Kidney (tissue), 13 donors: ENCODE measurements at regions not wholly inside any gene's neighbourhood (a gene's known extent, or its start where the extent isn't known, plus 50 kb on each side); places are given as distances from the start of the nearest gene placed in this dataset.
A peak's percentile ranks its signal among the peaks of the same experiment; 100 is the strongest.

ENCODE experiments used
- DNase-seq, 5 donors: peaks; one replicate each; pipeline ENCODE4 v3.0.0-alpha.2; 2013 to 2020
- FAIRE-seq: peaks from 2 replicates; lab custom pipeline; 2012; peaks lifted over from hg19 to GRCh38; lab: Jason Lieb, UNC
- H3K27ac ChIP-seq, 2 donors: one replicate each; pipeline ENCODE4 v1.7.0; 2013; ENCODE audit warnings: low read depth in 2 of 2, low read length in 2 of 2, inconsistent platforms in 1 of 2
- H3K27me3 ChIP-seq: one replicate; pipeline ENCODE4 v1.7.1; 2013; ENCODE audit warnings: low read length, inconsistent platforms; ENCODE audit not compliant: control insufficient read depth, insufficient read depth
- H3K36me3 ChIP-seq, 3 donors: one replicate each; pipeline versions ENCODE4 v1.7.0 to v1.7.1; 2013; ENCODE audit warnings: low read length in 3 of 3, control low read depth in 1 of 3, inconsistent platforms in 1 of 3; ENCODE audit not compliant: insufficient read depth in 3 of 3, control insufficient read depth in 2 of 3
- H3K4me1 ChIP-seq, 3 donors: one replicate each; pipeline versions ENCODE4 v1.7.0 to v1.7.1; 2013; ENCODE audit warnings: low read length in 3 of 3, inconsistent platforms in 1 of 3, low read depth in 1 of 3; ENCODE audit not compliant: control insufficient read depth in 2 of 3, insufficient read depth in 2 of 3
- H3K4me3 ChIP-seq, 3 donors: one replicate each; pipeline versions ENCODE4 v1.7.0 to v1.8.1; 2013; ENCODE audit warnings: low read length in 3 of 3, control low read depth in 1 of 3, inconsistent platforms in 1 of 3
- H3K9ac ChIP-seq, 3 donors: one replicate each; pipeline versions ENCODE4 v1.7.0 to v1.7.1; 2013; ENCODE audit warnings: low read length in 3 of 3, control low read depth in 1 of 3, inconsistent platforms in 1 of 3
- H3K9me3 ChIP-seq, 3 donors: one replicate each; pipeline versions ENCODE4 v1.7.0 to v1.7.1; 2013; ENCODE audit warnings: low read length in 3 of 3, control low read depth in 1 of 3, inconsistent platforms in 1 of 3; ENCODE audit not compliant: control insufficient read depth in 2 of 3, insufficient read depth in 1 of 3
- CTCF ChIP-seq: IDR thresholded peaks from 3 replicates; pipeline ENCODE4 v1.5.1; 2012; ENCODE audit warnings: mild to moderate bottlenecking, moderate library complexity, borderline replicate concordance; ENCODE audit not compliant: insufficient read depth; ENCODE audit errors: extremely low read depth
- intact Hi-C: fragments of 100-400 bp; cut with DNase I; formaldehyde crosslinking; loops from one replicate; pipeline ENCODE4 v1.11.1; 2022
- donor health status: control.
- donor health status: control.
- donor health status: control.
- donor health status: control.
- donor health status: control.
- donor health status: DM: yes; HTN: yes; CAD: no.
- donor health status: Normal renal cell carcinoma (clear cell type).

- DNase-seq (no peak), FAIRE-seq (no peak)
- Histone ChIP-seq H3K27ac (no peak overlapping the region), H3K4me3 (no peak overlapping the region), H3K4me1 (no peaks in the 10 kb centered on the region), H3K9me3 (no peaks in the 10 kb centered on the region), H3K36me3 (no peaks in the 10 kb centered on the region), H3K27me3 (no peaks in the 10 kb centered on the region), H3K9ac (no peak overlapping the region)
- intact Hi-C loops, result no loop called here
- TF ChIP-seq CTCF, result no peak
These were observed 246.5 kb downstream of the LRRN1 start for GRCh38 chr3:4045756-4046155.

GRCh38 chr3:4047366-4047765, 248.1 kb downstream of the LRRN1 start:
- DNase-seq, result peak in 3 of 5 donors; percentile 24 to 64 (median 52)
- no peaks in the 10 kb centered on the region for H3K9me3 ChIP-seq
- H3K27me3 ChIP-seq, result no peaks in the 10 kb centered on the region
- no peaks in the 10 kb centered on the region for H3K36me3 ChIP-seq
- no peak overlapping the region for H3K9ac ChIP-seq
- H3K4me3 ChIP-seq, result no peak overlapping the region
- no peak for FAIRE-seq
- no peaks in the 10 kb centered on the region for H3K4me1 ChIP-seq
- intact Hi-C loops, result no loop called here
- TF ChIP-seq CTCF, result no peak
- no peak overlapping the region for H3K27ac ChIP-seq

DNA sequence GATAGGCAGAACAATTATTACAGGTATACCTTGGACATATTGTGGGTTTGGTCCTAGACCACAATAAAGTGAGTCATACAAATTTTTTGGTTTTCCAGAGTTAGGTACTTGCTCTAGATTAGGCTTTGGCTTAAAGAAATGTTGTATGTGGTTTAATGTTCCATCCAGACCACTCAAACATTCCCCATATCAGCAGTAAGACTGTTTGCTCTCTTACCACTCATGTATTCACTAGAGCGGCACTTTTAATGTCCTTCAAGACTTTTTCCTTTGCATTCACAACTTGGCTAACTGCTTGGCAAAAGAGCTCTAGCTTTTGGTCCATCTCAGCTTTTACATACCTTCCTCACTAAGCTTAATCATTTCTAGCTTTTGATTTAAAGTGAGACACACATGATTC, 250.5 kb upstream of the SETMAR start:
- intact Hi-C loops, result no loop called here
- no peak for FAIRE-seq

More for the DNA sequence above, 250.5 kb upstream of the SETMAR start:
- DNase-seq, result no peak
- H3K4me3 ChIP-seq, result no peak overlapping the region
- no peaks in the 10 kb centered on the region for H3K9me3 ChIP-seq
- H3K27ac ChIP-seq, result no peak overlapping the region
- H3K27me3 ChIP-seq, result no peaks in the 10 kb centered on the region
- TF ChIP-seq CTCF, result no peak
- no peak overlapping the region for H3K9ac ChIP-seq
- no peaks in the 10 kb centered on the region for H3K36me3 ChIP-seq
- no peaks in the 10 kb centered on the region for H3K4me1 ChIP-seq
